B cell (primary cell): ENCODE measurements at regions not wholly inside any gene's neighbourhood (a gene's known extent, or its start where the extent isn't known, plus 50 kb on each side); places are given as distances from the start of the nearest gene placed in this dataset.

ENCODE experiments used
- ATAC-seq: fragments of 200-7000 bp; cut with Tn5 transposase; one replicate; pipeline ENCODE4 v1.10.0; 2021; ENCODE audit warnings: low read depth, mild to moderate bottlenecking, moderate number of reproducible peaks, moderate library complexity
- CTCF ChIA-PET: fragments of 350-600 bp; sonication (Branson Sonifier 250); formaldehyde crosslinking; loops from one replicate; lab custom pipeline; 2021; ENCODE audit warnings: antibody characterized with exemption, inconsistent platforms; lab: Charles Lee
- POLR2A ChIA-PET: fragments of 350-600 bp; sonication (Branson Sonifier 250); formaldehyde crosslinking; loops from one replicate; lab custom pipeline; 2021; ENCODE audit warnings: antibody characterized with exemption; lab: Charles Lee
- DNase-seq: peaks from one replicate; pipeline ENCODE4 v3.0.0; 2013
- H2AFZ ChIP-seq: 2 replicates; pipeline ENCODE4 v1.6.1; 2012; ENCODE audit warnings: mild to moderate bottlenecking, low read depth, low read length; ENCODE audit not compliant: insufficient read depth, poor library complexity, severe bottlenecking
- H3K27ac ChIP-seq, 2 donors: 1 replicate in 1 of 2; 2 replicates in 1 of 2; pipeline ENCODE4 v1.5.1; 2012 to 2013; ENCODE audit warnings: low read length in 2 of 2, mild to moderate bottlenecking in 2 of 2, moderate library complexity in 1 of 2
- H3K27me3 ChIP-seq, 4 experiments: fragments of 200-600 bp in 1 of 4; sonication (generic) in 1 of 4; replicated peaks in 1 of 4; 1 replicate in 2 of 4; 2 replicates in 2 of 4; pipeline versions ENCODE4 v1.6.1 to v1.7.0; 2013 to 2016; ENCODE audit warnings: low read length in 3 of 4, mild to moderate bottlenecking in 2 of 4, mixed read lengths in 1 of 4, moderate library complexity in 1 of 4; ENCODE audit not compliant: insufficient read depth in 4 of 4, control insufficient read depth in 3 of 4; ENCODE audit errors: control extremely low read depth in 1 of 4
- H3K36me3 ChIP-seq, 2 experiments: replicated peaks in 1 of 2; 1 replicate in 1 of 2; 2 replicates in 1 of 2; pipeline versions ENCODE4 v1.6.1 to v1.7.1; 2013; ENCODE audit warnings: low read length in 1 of 2; ENCODE audit not compliant: insufficient read depth in 2 of 2, control insufficient read depth in 1 of 2; ENCODE audit errors: control extremely low read depth in 1 of 2, extremely low read depth in 1 of 2
- H3K4me1 ChIP-seq, 2 donors: fragments of 200-600 bp in 1 of 2; sonication (generic) in 1 of 2; 1 replicate in 1 of 2; 2 replicates in 1 of 2; pipeline versions ENCODE4 v1.5.1 to v1.6.1; 2013 to 2017; ENCODE audit warnings: low read length in 2 of 2; ENCODE audit not compliant: control insufficient read depth in 2 of 2, insufficient read depth in 2 of 2
- H3K4me2 ChIP-seq: replicated peaks from 2 replicates; pipeline ENCODE3; 2012; ENCODE audit warnings: mild to moderate bottlenecking, low read depth, low read length; ENCODE audit not compliant: poor library complexity, severe bottlenecking
- H3K4me3 ChIP-seq, 5 experiments: fragments of 200-600 bp in 1 of 5; sonication (generic) in 1 of 5; 1 replicate in 3 of 5; 2 replicates in 2 of 5; pipeline versions ENCODE4 v1.5.1 to v1.7.0; 2011 to 2016; ENCODE audit warnings: low read length in 4 of 5, mild to moderate bottlenecking in 4 of 5, low read depth in 2 of 5, control low read depth in 1 of 5, moderate library complexity in 1 of 5; ENCODE audit not compliant: insufficient read depth in 1 of 5; ENCODE audit errors: control extremely low read depth in 1 of 5, extremely low read depth in 1 of 5
- H3K79me2 ChIP-seq: fragments of 200-600 bp; sonication (generic); one replicate; pipeline ENCODE4 v1.6.0; 2016; ENCODE audit warnings: low read length; ENCODE audit not compliant: control insufficient read depth, insufficient read depth
- H3K9ac ChIP-seq: fragments of 200-600 bp; sonication (generic); 2 replicates; pipeline ENCODE4 v1.6.1; 2017; ENCODE audit warnings: mild to moderate bottlenecking, low read length, moderate library complexity
- H3K9me3 ChIP-seq, 3 donors: one replicate each; pipeline versions ENCODE4 v1.6.1 to v1.7.1; 2013; ENCODE audit warnings: low read length in 2 of 3; ENCODE audit not compliant: control insufficient read depth in 2 of 3, insufficient read depth in 1 of 3; ENCODE audit errors: control extremely low read depth in 1 of 3
- H4K20me1 ChIP-seq: 2 replicates; pipeline ENCODE4 v1.6.0; 2012; ENCODE audit warnings: mild to moderate bottlenecking, low read length; ENCODE audit not compliant: insufficient read depth, control insufficient read depth, poor library complexity, severe bottlenecking
- H3K27ac Mint-ChIP-seq: one replicate; pipeline ENCODE4 v1.8.0; 2021; ENCODE audit warnings: mixed read lengths
- H3K27me3 Mint-ChIP-seq: one replicate; pipeline ENCODE4 v1.8.0; 2021; ENCODE audit warnings: mixed read lengths
- H3K4me1 Mint-ChIP-seq: one replicate; pipeline ENCODE4 v1.8.0; 2021; ENCODE audit warnings: mixed read lengths
- H3K4me3 Mint-ChIP-seq: one replicate; pipeline ENCODE4 v1.8.0; 2021; ENCODE audit warnings: mixed read lengths
- H3K9me3 Mint-ChIP-seq: one replicate; pipeline ENCODE4 v1.8.0; 2022; ENCODE audit warnings: mixed read lengths; ENCODE audit not compliant: insufficient read depth
- CTCF ChIP-seq: fragments of 200-600 bp; IDR thresholded peaks from one replicate; pipeline ENCODE4 v1.8.0; 2022; ENCODE audit warnings: antibody characterized with exemption, mild to moderate bottlenecking
- EZH2 ChIP-seq: IDR thresholded peaks from 2 replicates; pipeline ENCODE4 v1.6.1; 2012; ENCODE audit warnings: borderline replicate concordance, low read depth, mild to moderate bottlenecking, moderate library complexity, low read length; ENCODE audit not compliant: insufficient read depth, poor library complexity, severe bottlenecking
- WGBS: methylation state at CpG from one replicate; pipeline ENCODE4 v1.1.5; 2013; ENCODE audit warnings: missing lambda C conversion rate; ENCODE audit not compliant: insufficient coverage; 5-methylcytosine and 5-hydroxymethylcytosine counted together
- intact Hi-C: fragments of 100-400 bp; cut with micrococcal nuclease; formaldehyde crosslinking; loops from one replicate; pipeline ENCODE4 v1.10.0; 2022

DNA sequence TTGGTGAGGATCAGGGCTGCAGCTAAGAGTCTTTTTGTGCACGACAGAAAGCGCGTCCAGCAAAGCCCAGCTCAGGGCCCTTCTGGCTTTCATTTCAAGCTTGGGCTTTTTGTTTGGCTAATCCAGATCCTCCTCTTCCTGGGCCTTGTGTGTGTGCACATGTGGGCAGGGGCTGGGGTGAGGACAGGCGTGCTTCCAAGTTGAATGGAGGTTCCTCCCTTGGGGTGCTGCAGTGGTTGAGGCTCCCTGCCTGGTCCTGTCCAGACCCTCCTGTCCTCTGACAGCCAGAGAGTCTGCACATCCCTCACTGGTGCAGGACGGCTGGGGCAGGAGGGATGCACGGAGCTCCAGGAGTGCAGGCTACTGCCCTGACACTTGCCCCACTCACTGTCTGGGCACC is 62.0 kb upstream of the NECTIN1 start:
- no peak overlapping the region for H3K4me3 Mint-ChIP-seq
- no peaks in the 10 kb centered on the region for H4K20me1 ChIP-seq
- H3K27me3 ChIP-seq, result peaks cover 0 to 4% (median 0%) of the 10 kb centered on the region in 4 experiments
- peaks cover 11% of the 10 kb centered on the region for H3K27me3 Mint-ChIP-seq
- H3K27ac ChIP-seq, result no peak overlapping the region
- WGBS, result 66% methylated on average over 5 of the region's 6 CpGs
- DNase-seq (no peak), ATAC-seq (no peak)
- H3K79me2 ChIP-seq, result no peaks in the 10 kb centered on the region
- H2AFZ ChIP-seq, result no peak overlapping the region
- no peaks in the 10 kb centered on the region for H3K36me3 ChIP-seq
- H3K4me1 Mint-ChIP-seq, result no peaks in the 10 kb centered on the region
- peaks cover 0 to 3% (median 0%) of the 10 kb centered on the region in 3 donors for H3K9me3 ChIP-seq
- H3K9me3 Mint-ChIP-seq, result no peaks in the 10 kb centered on the region
- no peak for TF ChIP-seq EZH2
- no peak for TF ChIP-seq CTCF
- H3K4me3 ChIP-seq, result no peak overlapping the region
- no peak overlapping the region for H3K9ac ChIP-seq
- no peak overlapping the region for H3K4me2 ChIP-seq
- no peak overlapping the region for H3K27ac Mint-ChIP-seq
- intact Hi-C loops, result no loop called here
- ChIA-PET POLR2A (no interaction called here), CTCF (interaction anchor here (1.2 kb wide), 1 partner anchor 10 kb away, joined by 3 read pairs; no protein-coding TSS in a partner anchor)
- H3K4me1 ChIP-seq, result no peaks in the 10 kb centered on the region

GRCh38 chr11:119790476-119790875 is 61.5 kb upstream of the NECTIN1 start:
- H3K9ac ChIP-seq, result no peak overlapping the region
- H3K27me3 Mint-ChIP-seq, result peaks cover 11% of the 10 kb centered on the region
- H3K9me3 Mint-ChIP-seq, result no peaks in the 10 kb centered on the region
- H3K9me3 ChIP-seq, result peaks cover 0 to 3% (median 0%) of the 10 kb centered on the region in 3 donors
- no peak overlapping the region for H3K4me3 Mint-ChIP-seq
- POLR2A ChIA-PET, result no interaction called here
- intact Hi-C loops, result no loop called here
- H2AFZ ChIP-seq, result no peak overlapping the region
- 73% methylated on average over 5 of the region's 9 CpGs for WGBS
- H3K4me1 Mint-ChIP-seq, result no peaks in the 10 kb centered on the region
- no peaks in the 10 kb centered on the region for H3K4me1 ChIP-seq
- CTCF ChIA-PET, result interaction anchor here (1.2 kb wide), 1 partner anchor 11 kb away, joined by 3 read pairs; no protein-coding TSS in a partner anchor
- TF ChIP-seq CTCF (no peak), EZH2 (no peak)
- H3K36me3 ChIP-seq, result no peaks in the 10 kb centered on the region
- ATAC-seq, result no peak
- H3K27ac Mint-ChIP-seq, result no peak overlapping the region
- H3K27me3 ChIP-seq, result peaks cover 0 to 4% (median 0%) of the 10 kb centered on the region in 4 experiments
- H3K4me2 ChIP-seq, result no peak overlapping the region
- H4K20me1 ChIP-seq, result no peaks in the 10 kb centered on the region
- H3K79me2 ChIP-seq, result no peaks in the 10 kb centered on the region
- no peak overlapping the region for H3K27ac ChIP-seq
- no peak for DNase-seq
- no peak overlapping the region for H3K4me3 ChIP-seq
